ENCODE measurements at regions not wholly inside any gene's neighbourhood (a gene's known extent, or its start where the extent isn't known, plus 50 kb on each side); places are given as distances from the start of the nearest gene placed in this dataset.
"Not testable (repeated sequence)": the region's sequence is repeated elsewhere in the genome, so short reads cannot be mapped to it uniquely, and the experiment has no call there.

GRCh38 chr18:56444201-56444600 is 194.2 kb downstream of the TXNL1 start:
- no peaks in the 10 kb centered on the region for H3K9me3 ChIP-seq
- no peak overlapping the region for H3K4me2 ChIP-seq
- H3K27ac ChIP-seq = no peak overlapping the region
- CTCF ChIA-PET = no interaction called here
- FAIRE-seq = no peak
- no peak for ATAC-seq
- POLR2A ChIA-PET = no interaction called here
- no peaks in the 10 kb centered on the region for H3K4me1 ChIP-seq
- DNase-seq (ENCODE audit: low read depth in 1 of 2, low spot score in 1 of 2) = no peak
- WGBS (ENCODE audit: missing lambda C conversion rate) = 57% methylated on average over 3 of the region's 3 CpGs
- H3K4me3 ChIP-seq = no peak overlapping the region
- no peak for TF ChIP-seq KDM5A (IDR thresholded peaks at IDR 0.05)
- no peak for TF ChIP-seq FOSL2 (IDR thresholded peaks at IDR 0.05)
- TF ChIP-seq FOSL2 (CRISPR knock-in tag; IDR thresholded peaks at IDR 0.05) = no peak
- TF ChIP-seq PHF8 (IDR thresholded peaks at IDR 0.05; ENCODE audit: borderline replicate concordance, low read depth) = no peak
- TF ChIP-seq, protein P1, sequence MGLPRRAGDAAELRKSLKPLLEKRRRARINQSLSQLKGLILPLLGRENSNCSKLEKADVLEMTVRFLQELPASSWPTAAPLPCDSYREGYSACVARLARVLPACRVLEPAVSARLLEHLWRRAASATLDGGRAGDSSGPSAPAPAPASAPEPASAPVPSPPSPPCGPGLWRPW (IDR thresholded peaks at IDR 0.05) = no peak
- no peak for TF ChIP-seq RCOR1 (IDR thresholded peaks at IDR 0.05; ENCODE audit: low read depth, low read length)

DNA sequence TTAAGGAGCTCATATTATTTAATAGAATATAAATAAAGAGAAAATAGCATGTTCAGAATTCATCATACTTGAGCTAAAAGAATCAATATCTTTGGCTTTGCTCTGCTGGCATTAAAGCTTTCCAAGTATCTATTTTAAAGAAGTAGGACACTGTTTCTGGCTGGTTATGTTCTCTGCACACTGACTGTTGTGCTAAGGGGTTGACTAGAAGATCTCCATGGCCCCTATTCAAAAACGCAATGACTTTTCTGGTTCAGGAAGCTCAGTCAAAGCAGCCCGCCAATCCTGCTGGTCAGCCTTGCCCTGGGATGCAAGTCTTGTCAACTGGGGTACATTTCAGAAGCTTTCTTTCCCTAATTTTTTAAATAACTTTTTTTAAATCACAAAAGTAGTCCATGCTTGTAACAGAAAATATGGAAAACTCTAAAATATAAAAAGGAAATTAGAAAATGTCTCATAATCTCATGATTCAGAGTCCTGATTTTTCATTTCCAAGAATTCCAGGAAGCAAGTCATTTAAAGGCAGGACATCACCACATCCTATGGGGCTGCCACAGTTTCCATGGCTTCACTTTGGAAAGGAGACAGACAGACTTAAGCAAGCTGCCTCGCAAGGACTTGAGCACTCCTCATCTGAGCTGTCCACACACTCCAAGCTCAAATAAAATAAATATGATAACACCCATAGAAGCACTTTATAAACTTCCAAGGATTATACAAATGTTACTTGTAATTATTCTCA is 195.1 kb downstream of the TXNL1 start:
- ATAC-seq (no peak), FAIRE-seq (no peak), DNase-seq (ENCODE audit: low read depth in 1 of 2, low spot score in 1 of 2) (no peak)
- no peak overlapping the region for H3K27ac ChIP-seq
- CTCF ChIA-PET = no interaction called here
- TF ChIP-seq NR3C1 (IDR thresholded peaks at IDR 0.05) (no peak), ESRRA (IDR thresholded peaks at IDR 0.05; ENCODE audit: borderline replicate concordance, low read length) (no peak), RAD21 (conservative IDR thresholded peaks at IDR 0.05 in 1 of 2, IDR thresholded peaks at IDR 0.05 in 1 of 2) (no peak), KDM5A (IDR thresholded peaks at IDR 0.05) (no peak), ZNF302 (CRISPR knock-in tag; IDR thresholded peaks at IDR 0.05) (no peak), EHF (CRISPR knock-in tag; IDR thresholded peaks at IDR 0.05) (no peak), ATOH8 (CRISPR knock-in tag; IDR thresholded peaks at IDR 0.05; ENCODE audit: low read depth) (no peak), BHLHE40 (IDR thresholded peaks at IDR 0.05; ENCODE audit: low read depth, low read length) (no peak), CHD4 (IDR thresholded peaks at IDR 0.05; ENCODE audit: borderline replicate concordance) (no peak), ZFP36 (IDR thresholded peaks at IDR 0.05; ENCODE audit: borderline replicate concordance, partially characterized antibody) (no peak), JUNB (IDR thresholded peaks at IDR 0.05) (no peak), NFE2L2 (conservative IDR thresholded peaks at IDR 0.05; ENCODE audit: low read length) (no peak), MAX (IDR thresholded peaks at IDR 0.05) (no peak), TP53 (CRISPR knock-in tag; IDR thresholded peaks at IDR 0.05) (no peak), RFX5 (IDR thresholded peaks at IDR 0.05) (no peak), HDAC2 (IDR thresholded peaks at IDR 0.05) (no peak), EP300 (IDR thresholded peaks at IDR 0.05) (no peak)
- TF ChIP-seq, protein P2, sequence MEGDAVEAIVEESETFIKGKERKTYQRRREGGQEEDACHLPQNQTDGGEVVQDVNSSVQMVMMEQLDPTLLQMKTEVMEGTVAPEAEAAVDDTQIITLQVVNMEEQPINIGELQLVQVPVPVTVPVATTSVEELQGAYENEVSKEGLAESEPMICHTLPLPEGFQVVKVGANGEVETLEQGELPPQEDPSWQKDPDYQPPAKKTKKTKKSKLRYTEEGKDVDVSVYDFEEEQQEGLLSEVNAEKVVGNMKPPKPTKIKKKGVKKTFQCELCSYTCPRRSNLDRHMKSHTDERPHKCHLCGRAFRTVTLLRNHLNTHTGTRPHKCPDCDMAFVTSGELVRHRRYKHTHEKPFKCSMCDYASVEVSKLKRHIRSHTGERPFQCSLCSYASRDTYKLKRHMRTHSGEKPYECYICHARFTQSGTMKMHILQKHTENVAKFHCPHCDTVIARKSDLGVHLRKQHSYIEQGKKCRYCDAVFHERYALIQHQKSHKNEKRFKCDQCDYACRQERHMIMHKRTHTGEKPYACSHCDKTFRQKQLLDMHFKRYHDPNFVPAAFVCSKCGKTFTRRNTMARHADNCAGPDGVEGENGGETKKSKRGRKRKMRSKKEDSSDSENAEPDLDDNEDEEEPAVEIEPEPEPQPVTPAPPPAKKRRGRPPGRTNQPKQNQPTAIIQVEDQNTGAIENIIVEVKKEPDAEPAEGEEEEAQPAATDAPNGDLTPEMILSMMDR (IDR thresholded peaks at IDR 0.05) = no peak
- 55% methylated on average over 3 of the region's 3 CpGs for WGBS (ENCODE audit: missing lambda C conversion rate)
- no peak overlapping the region for H3K4me3 ChIP-seq
- POLR2A ChIA-PET = no interaction called here
- H3K4me2 ChIP-seq = no peak overlapping the region
- no peaks in the 10 kb centered on the region for H3K4me1 ChIP-seq
- no peaks in the 10 kb centered on the region for H3K9me3 ChIP-seq

- H3K4me2 ChIP-seq; DNase-seq (ENCODE audit: low read depth in 1 of 2, low spot score in 1 of 2); POLR2A ChIA-PET; H3K9me3 ChIP-seq; CTCF ChIA-PET; H3K4me1 ChIP-seq; FAIRE-seq; H3K27ac ChIP-seq; ATAC-seq; H3K4me3 ChIP-seq: not testable (repeated sequence)
- WGBS (ENCODE audit: missing lambda C conversion rate) = 4% methylated on average over 2 of the region's 2 CpGs
Measured at GRCh38 chr18:56438480-56438879, 199.9 kb downstream of the TXNL1 start.
